ENCODE measurements at regions not wholly inside any gene's neighbourhood (a gene's known extent, or its start where the extent isn't known, plus 50 kb on each side); places are given as distances from the start of the nearest gene placed in this dataset.

GRCh38 chr12:127158385-127159061, 1108.4 kb upstream of the TMEM132C start:
- no peak for DNase-seq
- Mint-ChIP-seq H3K4me3 (ENCODE audit: low read depth, unreplicated experiment) (no peak overlapping the region), H3K36me3 (ENCODE audit: insufficient read depth, unreplicated experiment) (no peaks in the 10 kb centered on the region), H3K27me3 (ENCODE audit: unreplicated experiment) (no peaks in the 10 kb centered on the region), H3K27ac (ENCODE audit: unreplicated experiment) (no peak overlapping the region), H3K4me1 (ENCODE audit: low read depth, unreplicated experiment) (no peaks in the 10 kb centered on the region), H3K9me3 (ENCODE audit: low read depth, unreplicated experiment) (peaks cover 2% of the 10 kb centered on the region)
- no TSS peak for BruUV-seq (replicated peaks)
- CTCF ChIA-PET = no interaction called here
- TF ChIP-seq CTCF (IDR thresholded peaks at IDR 0.05; ENCODE audit: unreplicated experiment) = no peak
- intact Hi-C loops (cut with micrococcal nuclease; ENCODE audit: unreplicated experiment) = no loop called here

GRCh38 chr12:127161466-127161865, 1105.5 kb upstream of the TMEM132C start:
- no TSS peak for BruUV-seq (replicated peaks)
- DNase-seq = no peak
- H3K27me3 Mint-ChIP-seq (ENCODE audit: unreplicated experiment) = no peaks in the 10 kb centered on the region
- intact Hi-C loops (cut with micrococcal nuclease; ENCODE audit: unreplicated experiment) = no loop called here
- TF ChIP-seq CTCF (IDR thresholded peaks at IDR 0.05; ENCODE audit: unreplicated experiment) = no peak
- peaks cover 2% of the 10 kb centered on the region for H3K9me3 Mint-ChIP-seq (ENCODE audit: low read depth, unreplicated experiment)
- CTCF ChIA-PET = no interaction called here
- no peak overlapping the region for H3K27ac Mint-ChIP-seq (ENCODE audit: unreplicated experiment)
- H3K4me3 Mint-ChIP-seq (ENCODE audit: low read depth, unreplicated experiment) = no peak overlapping the region
- no peaks in the 10 kb centered on the region for H3K4me1 Mint-ChIP-seq (ENCODE audit: low read depth, unreplicated experiment)
- H3K36me3 Mint-ChIP-seq (ENCODE audit: insufficient read depth, unreplicated experiment) = peaks cover 5% of the 10 kb centered on the region

GRCh38 chr12:127162307-127162706, 1104.7 kb upstream of the TMEM132C start:
- no peak for TF ChIP-seq CTCF (IDR thresholded peaks at IDR 0.05; ENCODE audit: unreplicated experiment)
- no peak overlapping the region for H3K4me3 Mint-ChIP-seq (ENCODE audit: low read depth, unreplicated experiment)
- intact Hi-C loops (cut with micrococcal nuclease; ENCODE audit: unreplicated experiment) = no loop called here
- H3K27ac Mint-ChIP-seq (ENCODE audit: unreplicated experiment) = no peak overlapping the region
- no TSS peak for BruUV-seq (replicated peaks)
- peaks cover 5% of the 10 kb centered on the region for H3K36me3 Mint-ChIP-seq (ENCODE audit: insufficient read depth, unreplicated experiment)
- peaks cover 2% of the 10 kb centered on the region for H3K9me3 Mint-ChIP-seq (ENCODE audit: low read depth, unreplicated experiment)
- CTCF ChIA-PET = interaction anchor here (0.6 kb wide), 1 partner anchor 390 kb away, joined by 4 read pairs; no protein-coding TSS in a partner anchor
- no peaks in the 10 kb centered on the region for H3K4me1 Mint-ChIP-seq (ENCODE audit: low read depth, unreplicated experiment)
- H3K27me3 Mint-ChIP-seq (ENCODE audit: unreplicated experiment) = no peaks in the 10 kb centered on the region
- DNase-seq = no peak

GRCh38 chr12:127162902-127163301, 1104.1 kb upstream of the TMEM132C start:
- no peak overlapping the region for H3K27ac Mint-ChIP-seq (ENCODE audit: unreplicated experiment)
- CTCF ChIA-PET = no interaction called here
- BruUV-seq (replicated peaks) = no TSS peak

More at GRCh38 chr12:127162902-127163301, 1104.1 kb upstream of the TMEM132C start:
- no peak for DNase-seq
- peaks cover 2% of the 10 kb centered on the region for H3K9me3 Mint-ChIP-seq (ENCODE audit: low read depth, unreplicated experiment)
- H3K36me3 Mint-ChIP-seq (ENCODE audit: insufficient read depth, unreplicated experiment) = peaks cover 5% of the 10 kb centered on the region
- H3K4me1 Mint-ChIP-seq (ENCODE audit: low read depth, unreplicated experiment) = no peaks in the 10 kb centered on the region
- intact Hi-C loops (cut with micrococcal nuclease; ENCODE audit: unreplicated experiment) = no loop called here
- no peak for TF ChIP-seq CTCF (IDR thresholded peaks at IDR 0.05; ENCODE audit: unreplicated experiment)
- H3K4me3 Mint-ChIP-seq (ENCODE audit: low read depth, unreplicated experiment) = no peak overlapping the region
- no peaks in the 10 kb centered on the region for H3K27me3 Mint-ChIP-seq (ENCODE audit: unreplicated experiment)
